Neural cell (in vitro differentiated cells): ENCODE measurements at regions not wholly inside any gene's neighbourhood (a gene's known extent, or its start where the extent isn't known, plus 50 kb on each side); places are given as distances from the start of the nearest gene placed in this dataset.

Experiments
- H2AFZ ChIP-seq: fragments of 200-600, 300-800 bp; sonication (generic), shearing (Covaris generic); 2 replicates; pipeline ENCODE4 v1.6.0; 2014; ENCODE audit warnings: low read depth, mild to moderate bottlenecking, antibody characterized with exemption, low read length, moderate library complexity
- H3F3A ChIP-seq: fragments of 200-600 bp; shearing (Covaris generic); 2 replicates; pipeline ENCODE4 v1.6.1; 2016; ENCODE audit warnings: mild to moderate bottlenecking, moderate library complexity, mixed read lengths, antibody characterized with exemption, low read length; ENCODE audit not compliant: insufficient read depth, poor library complexity, severe bottlenecking
- H3K27ac ChIP-seq: fragments of 200-600, 300-800 bp; sonication (generic), shearing (Covaris generic); 2 replicates; pipeline ENCODE4 v1.5.1; 2014; ENCODE audit warnings: mild to moderate bottlenecking, low read length, moderate library complexity
- H3K27me3 ChIP-seq: fragments of 300-800, 200-600 bp; sonication (generic), shearing (Covaris generic); 2 replicates; pipeline ENCODE4 v1.6.0; 2014; ENCODE audit warnings: mild to moderate bottlenecking, low read depth, low read length, moderate library complexity; ENCODE audit not compliant: insufficient read depth
- H3K36me3 ChIP-seq: fragments of 300-800, 200-600 bp; sonication (generic), shearing (Covaris generic); 2 replicates; pipeline ENCODE4 v1.5.1; 2014; ENCODE audit warnings: mild to moderate bottlenecking, antibody characterized with exemption, low read length, moderate library complexity; ENCODE audit not compliant: insufficient read depth
- H3K4me2 ChIP-seq: fragments of 300-800, 200-600 bp; sonication (generic), shearing (Covaris generic); 2 replicates; pipeline ENCODE4 v1.6.0; 2014; ENCODE audit warnings: mild to moderate bottlenecking, low read length
- H3K4me3 ChIP-seq: fragments of 300-800, 200-600 bp; sonication (generic), shearing (Covaris generic); 2 replicates; pipeline ENCODE4 v1.5.1; 2014; ENCODE audit warnings: mild to moderate bottlenecking, low read length, moderate library complexity
- H3K79me2 ChIP-seq: fragments of 200-600 bp; shearing (Covaris generic); replicated peaks from 2 replicates; pipeline ENCODE4 v1.6.0; 2014; ENCODE audit warnings: mild to moderate bottlenecking, low read length, moderate library complexity; ENCODE audit not compliant: insufficient read depth
- H3K9ac ChIP-seq: fragments of 300-800, 200-600 bp; sonication (generic), shearing (Covaris generic); 2 replicates; pipeline ENCODE4 v1.6.1; 2016; ENCODE audit warnings: mild to moderate bottlenecking, low read length, mixed read lengths
- H3K9me2 ChIP-seq: fragments of 200-600 bp; shearing (Covaris generic); 2 replicates; pipeline ENCODE4 v1.6.1; 2016; ENCODE audit warnings: mild to moderate bottlenecking, low read length, mixed read lengths; ENCODE audit not compliant: insufficient read depth
- H3K9me3 ChIP-seq: fragments of 200-600, 300-800 bp; sonication (generic), shearing (Covaris generic); 2 replicates; pipeline ENCODE4 v1.6.1; 2016; ENCODE audit warnings: mild to moderate bottlenecking, mixed run types, low read length, moderate library complexity, mixed read lengths
- H4K20me1 ChIP-seq: fragments of 200-600 bp; shearing (Covaris generic); 2 replicates; pipeline ENCODE4 v1.6.1; 2016; ENCODE audit warnings: mild to moderate bottlenecking, mixed run types; ENCODE audit not compliant: insufficient read depth
- EP300 ChIP-seq: fragments of 450-650 bp; conservative IDR thresholded peaks from 2 replicates; pipeline ENCODE4 v1.6.1; 2014; ENCODE audit warnings: antibody characterized with exemption, mild to moderate bottlenecking, moderate library complexity; ENCODE audit not compliant: poor library complexity, severe bottlenecking
- EZH2 ChIP-seq: fragments of 200-600, 300-800 bp; shearing (Covaris generic), sonication (generic); IDR thresholded peaks from 2 replicates; pipeline ENCODE4 v1.6.1; 2014; ENCODE audit warnings: antibody characterized with exemption, low read length, borderline replicate concordance, mild to moderate bottlenecking; ENCODE audit not compliant: insufficient read depth, poor library complexity, severe bottlenecking
- MXI1 ChIP-seq: fragments of 450-650 bp; conservative IDR thresholded peaks from 2 replicates; pipeline ENCODE4 v1.6.1; 2014; ENCODE audit warnings: antibody characterized with exemption, mild to moderate bottlenecking; ENCODE audit not compliant: poor library complexity, severe bottlenecking
- POLR2AphosphoS5 ChIP-seq: IDR thresholded peaks from 2 replicates; pipeline ENCODE4 v1.6.1; 2012
- RAD21 ChIP-seq: fragments of 450-650 bp; conservative IDR thresholded peaks from 2 replicates; pipeline ENCODE4 v1.6.1; 2014; ENCODE audit warnings: antibody characterized with exemption, mild to moderate bottlenecking, moderate library complexity
- SMC3 ChIP-seq: fragments of 450-650 bp; conservative IDR thresholded peaks from 2 replicates; pipeline ENCODE4 v1.6.1; 2014; ENCODE audit warnings: antibody characterized with exemption, mild to moderate bottlenecking, moderate library complexity; ENCODE audit not compliant: poor library complexity
- TAF1 ChIP-seq: IDR thresholded peaks from 2 replicates; pipeline ENCODE4 v1.6.1; 2012; ENCODE audit warnings: low read depth
- TF ChIP-seq, protein P1 (sequence below): IDR thresholded peaks from 2 replicates; pipeline ENCODE4 v1.6.1; 2012; ENCODE audit warnings: borderline replicate concordance
- TF ChIP-seq, protein P2 (sequence below): fragments of 450-650 bp; IDR thresholded peaks from 2 replicates; pipeline ENCODE4 v1.5.1; 2014; ENCODE audit warnings: antibody characterized with exemption, mild to moderate bottlenecking, moderate library complexity; ENCODE audit not compliant: poor library complexity, severe bottlenecking

DNA sequence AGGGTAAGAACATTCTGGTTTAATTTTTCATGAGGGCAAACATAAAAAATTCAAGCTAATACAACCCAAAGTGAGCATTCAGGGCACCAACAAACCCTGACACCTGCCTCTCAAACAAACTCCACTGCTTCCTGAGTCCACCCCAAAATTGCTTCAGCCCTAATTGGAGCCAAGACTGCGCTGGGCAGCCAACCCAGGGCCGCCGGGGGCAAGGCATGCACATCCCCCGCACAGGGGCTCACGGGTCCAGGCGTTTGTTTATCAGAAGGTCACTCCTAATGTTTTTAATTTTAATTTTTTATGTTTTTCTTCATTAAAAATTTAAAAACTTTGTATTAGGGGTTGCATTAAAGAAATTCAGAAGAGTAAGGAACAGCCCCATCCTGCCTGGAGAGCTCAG is 459.1 kb upstream of the CDH4 start:
- Histone ChIP-seq H3K79me2 (no peaks in the 10 kb centered on the region), H3K9ac (no peak overlapping the region), H3K4me2 (no peak overlapping the region), H3K36me3 (no peaks in the 10 kb centered on the region), H3K9me3 (no peaks in the 10 kb centered on the region), H3K9me2 (no peaks in the 10 kb centered on the region), H2AFZ (no peak overlapping the region), H3K27me3 (no peaks in the 10 kb centered on the region), H3K4me3 (no peak overlapping the region), H3K27ac (no peak overlapping the region), H3F3A (no peaks in the 10 kb centered on the region), H4K20me1 (no peaks in the 10 kb centered on the region)
- TF ChIP-seq, protein P1, sequence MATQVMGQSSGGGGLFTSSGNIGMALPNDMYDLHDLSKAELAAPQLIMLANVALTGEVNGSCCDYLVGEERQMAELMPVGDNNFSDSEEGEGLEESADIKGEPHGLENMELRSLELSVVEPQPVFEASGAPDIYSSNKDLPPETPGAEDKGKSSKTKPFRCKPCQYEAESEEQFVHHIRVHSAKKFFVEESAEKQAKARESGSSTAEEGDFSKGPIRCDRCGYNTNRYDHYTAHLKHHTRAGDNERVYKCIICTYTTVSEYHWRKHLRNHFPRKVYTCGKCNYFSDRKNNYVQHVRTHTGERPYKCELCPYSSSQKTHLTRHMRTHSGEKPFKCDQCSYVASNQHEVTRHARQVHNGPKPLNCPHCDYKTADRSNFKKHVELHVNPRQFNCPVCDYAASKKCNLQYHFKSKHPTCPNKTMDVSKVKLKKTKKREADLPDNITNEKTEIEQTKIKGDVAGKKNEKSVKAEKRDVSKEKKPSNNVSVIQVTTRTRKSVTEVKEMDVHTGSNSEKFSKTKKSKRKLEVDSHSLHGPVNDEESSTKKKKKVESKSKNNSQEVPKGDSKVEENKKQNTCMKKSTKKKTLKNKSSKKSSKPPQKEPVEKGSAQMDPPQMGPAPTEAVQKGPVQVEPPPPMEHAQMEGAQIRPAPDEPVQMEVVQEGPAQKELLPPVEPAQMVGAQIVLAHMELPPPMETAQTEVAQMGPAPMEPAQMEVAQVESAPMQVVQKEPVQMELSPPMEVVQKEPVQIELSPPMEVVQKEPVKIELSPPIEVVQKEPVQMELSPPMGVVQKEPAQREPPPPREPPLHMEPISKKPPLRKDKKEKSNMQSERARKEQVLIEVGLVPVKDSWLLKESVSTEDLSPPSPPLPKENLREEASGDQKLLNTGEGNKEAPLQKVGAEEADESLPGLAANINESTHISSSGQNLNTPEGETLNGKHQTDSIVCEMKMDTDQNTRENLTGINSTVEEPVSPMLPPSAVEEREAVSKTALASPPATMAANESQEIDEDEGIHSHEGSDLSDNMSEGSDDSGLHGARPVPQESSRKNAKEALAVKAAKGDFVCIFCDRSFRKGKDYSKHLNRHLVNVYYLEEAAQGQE, result no peak
- TF ChIP-seq SMC3 (no peak), MXI1 (no peak), EP300 (no peak), POLR2AphosphoS5 (no peak)
- TF ChIP-seq, protein P2, sequence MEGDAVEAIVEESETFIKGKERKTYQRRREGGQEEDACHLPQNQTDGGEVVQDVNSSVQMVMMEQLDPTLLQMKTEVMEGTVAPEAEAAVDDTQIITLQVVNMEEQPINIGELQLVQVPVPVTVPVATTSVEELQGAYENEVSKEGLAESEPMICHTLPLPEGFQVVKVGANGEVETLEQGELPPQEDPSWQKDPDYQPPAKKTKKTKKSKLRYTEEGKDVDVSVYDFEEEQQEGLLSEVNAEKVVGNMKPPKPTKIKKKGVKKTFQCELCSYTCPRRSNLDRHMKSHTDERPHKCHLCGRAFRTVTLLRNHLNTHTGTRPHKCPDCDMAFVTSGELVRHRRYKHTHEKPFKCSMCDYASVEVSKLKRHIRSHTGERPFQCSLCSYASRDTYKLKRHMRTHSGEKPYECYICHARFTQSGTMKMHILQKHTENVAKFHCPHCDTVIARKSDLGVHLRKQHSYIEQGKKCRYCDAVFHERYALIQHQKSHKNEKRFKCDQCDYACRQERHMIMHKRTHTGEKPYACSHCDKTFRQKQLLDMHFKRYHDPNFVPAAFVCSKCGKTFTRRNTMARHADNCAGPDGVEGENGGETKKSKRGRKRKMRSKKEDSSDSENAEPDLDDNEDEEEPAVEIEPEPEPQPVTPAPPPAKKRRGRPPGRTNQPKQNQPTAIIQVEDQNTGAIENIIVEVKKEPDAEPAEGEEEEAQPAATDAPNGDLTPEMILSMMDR, result no peak

DNA sequence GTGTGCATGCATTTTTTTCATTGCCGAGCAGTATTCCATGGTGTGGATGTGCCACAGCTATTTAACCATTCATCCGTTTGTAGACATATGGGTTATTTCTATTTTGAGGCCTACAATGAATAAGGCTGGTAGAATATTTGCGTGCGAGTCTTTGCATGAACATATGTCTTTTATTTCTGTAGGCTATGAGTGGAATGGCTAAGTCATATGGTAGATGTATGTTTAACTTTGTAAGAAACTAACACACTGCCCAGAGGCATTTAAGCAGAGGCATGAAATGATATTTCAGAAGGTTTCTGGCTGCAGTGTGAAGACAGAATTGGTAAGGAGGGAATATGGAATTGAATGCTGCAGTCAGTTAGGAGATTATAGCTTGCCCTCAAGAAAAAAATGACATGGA is 457.4 kb upstream of the CDH4 start:
- no peaks in the 10 kb centered on the region for H3F3A ChIP-seq
- TF ChIP-seq EZH2 (no peak), TAF1 (no peak), MXI1 (no peak), RAD21 (no peak), POLR2AphosphoS5 (no peak), SMC3 (no peak), EP300 (no peak)
- TF ChIP-seq, protein P1, result no peak
- TF ChIP-seq, protein P2, result no peak
- H3K4me2 ChIP-seq, result no peak overlapping the region

More for the DNA sequence above, 457.4 kb upstream of the CDH4 start:
- no peaks in the 10 kb centered on the region for H4K20me1 ChIP-seq
- no peak overlapping the region for H3K4me3 ChIP-seq
- no peaks in the 10 kb centered on the region for H3K27me3 ChIP-seq
- H3K9ac ChIP-seq, result no peak overlapping the region
- no peaks in the 10 kb centered on the region for H3K36me3 ChIP-seq
- no peaks in the 10 kb centered on the region for H3K9me3 ChIP-seq
- no peak overlapping the region for H3K27ac ChIP-seq
- no peaks in the 10 kb centered on the region for H3K9me2 ChIP-seq
- no peaks in the 10 kb centered on the region for H3K79me2 ChIP-seq
- no peak overlapping the region for H2AFZ ChIP-seq
